MCF 10A (cell line): ENCODE measurements at regions not wholly inside any gene's neighbourhood (a gene's known extent, or its start where the extent isn't known, plus 50 kb on each side); places are given as distances from the start of the nearest gene placed in this dataset.

Experiments used
- BruUV-seq: library from RNA; stranded (reverse); fragments of 400-500 nt; replicated peaks from 2 replicates; lab custom pipeline; 2021; lab: Mats Ljungman, UMichigan
- CTCF ChIA-PET: fragments of 300-600 bp; sonication (Branson Sonifier 250); formaldehyde crosslinking; extraction: SDS; loops from one replicate; lab custom pipeline; 2021; ENCODE audit warnings: antibody characterized with exemption, inconsistent platforms; lab: Yijun Ruan, JAX
- POLR2A ChIA-PET: fragments of 300-600, 350-650 bp; sonication (Branson Sonifier 250); formaldehyde crosslinking; extraction: SDS; loops from one replicate; lab custom pipeline; 2020; ENCODE audit warnings: antibody characterized with exemption, inconsistent platforms; lab: Yijun Ruan, JAX
- DNase-seq: peaks from one replicate; pipeline ENCODE4 v3.0.0-alpha.2; 2018; ENCODE audit not compliant: unreplicated experiment
- H3K27ac Mint-ChIP-seq: one replicate; pipeline ENCODE4 v1.8.0; 2022; ENCODE audit warnings: mild to moderate bottlenecking, low read depth, mixed read lengths; ENCODE audit not compliant: unreplicated experiment
- H3K27me3 Mint-ChIP-seq: one replicate; pipeline ENCODE4 v1.8.0; 2022; ENCODE audit warnings: mixed read lengths; ENCODE audit not compliant: insufficient read depth, unreplicated experiment
- H3K36me3 Mint-ChIP-seq: one replicate; pipeline ENCODE4 v1.8.0; 2022; ENCODE audit warnings: mild to moderate bottlenecking, moderate library complexity, mixed read lengths; ENCODE audit not compliant: insufficient read depth, unreplicated experiment
- H3K4me1 Mint-ChIP-seq: one replicate; pipeline ENCODE4 v1.8.0; 2022; ENCODE audit warnings: mixed read lengths; ENCODE audit not compliant: insufficient read depth, unreplicated experiment
- H3K4me3 Mint-ChIP-seq: one replicate; pipeline ENCODE4 v1.8.0; 2022; ENCODE audit warnings: mild to moderate bottlenecking, moderate library complexity, mixed read lengths; ENCODE audit not compliant: unreplicated experiment
- H3K9me3 Mint-ChIP-seq: one replicate; pipeline ENCODE4 v1.8.0; 2022; ENCODE audit warnings: mixed read lengths; ENCODE audit not compliant: unreplicated experiment
- intact Hi-C: fragments of 100-400 bp; cut with micrococcal nuclease; formaldehyde crosslinking; loops from 2 replicates; pipeline ENCODE4 v1.14.1; 2022
- TF ChIP-seq, protein P1 (sequence below): fragments of 200-600 bp; IDR thresholded peaks from one replicate; pipeline ENCODE4 v1.8.0; 2022; ENCODE audit warnings: antibody characterized with exemption, mild to moderate bottlenecking; ENCODE audit not compliant: unreplicated experiment

- no TSS peak for BruUV-seq
- intact Hi-C loops, result no loop called here
Observed at GRCh38 chr15:45743426-45744235, 108.8 kb downstream of the SQOR start.

GRCh38 chr15:45744236-45744589 lies 109.4 kb downstream of the SQOR start:
- ChIA-PET CTCF (interaction anchor here (1.0 kb wide), 1 partner anchor 278 kb away, joined by 4 read pairs; no protein-coding TSS in a partner anchor), POLR2A (no interaction called here)
- no TSS peak for BruUV-seq

More at GRCh38 chr15:45743426-45744235, 108.8 kb downstream of the SQOR start:
- TF ChIP-seq, protein P1, sequence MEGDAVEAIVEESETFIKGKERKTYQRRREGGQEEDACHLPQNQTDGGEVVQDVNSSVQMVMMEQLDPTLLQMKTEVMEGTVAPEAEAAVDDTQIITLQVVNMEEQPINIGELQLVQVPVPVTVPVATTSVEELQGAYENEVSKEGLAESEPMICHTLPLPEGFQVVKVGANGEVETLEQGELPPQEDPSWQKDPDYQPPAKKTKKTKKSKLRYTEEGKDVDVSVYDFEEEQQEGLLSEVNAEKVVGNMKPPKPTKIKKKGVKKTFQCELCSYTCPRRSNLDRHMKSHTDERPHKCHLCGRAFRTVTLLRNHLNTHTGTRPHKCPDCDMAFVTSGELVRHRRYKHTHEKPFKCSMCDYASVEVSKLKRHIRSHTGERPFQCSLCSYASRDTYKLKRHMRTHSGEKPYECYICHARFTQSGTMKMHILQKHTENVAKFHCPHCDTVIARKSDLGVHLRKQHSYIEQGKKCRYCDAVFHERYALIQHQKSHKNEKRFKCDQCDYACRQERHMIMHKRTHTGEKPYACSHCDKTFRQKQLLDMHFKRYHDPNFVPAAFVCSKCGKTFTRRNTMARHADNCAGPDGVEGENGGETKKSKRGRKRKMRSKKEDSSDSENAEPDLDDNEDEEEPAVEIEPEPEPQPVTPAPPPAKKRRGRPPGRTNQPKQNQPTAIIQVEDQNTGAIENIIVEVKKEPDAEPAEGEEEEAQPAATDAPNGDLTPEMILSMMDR, result no peak
- POLR2A ChIA-PET, result no interaction called here
- Mint-ChIP-seq H3K9me3 (no peaks in the 10 kb centered on the region), H3K36me3 (no peaks in the 10 kb centered on the region), H3K27ac (no peak overlapping the region), H3K27me3 (peaks cover 9% of the 10 kb centered on the region), H3K4me1 (no peaks in the 10 kb centered on the region), H3K4me3 (no peak overlapping the region)
- DNase-seq, result no peak
- CTCF ChIA-PET, result interaction anchor here (1.0 to 1.8 kb wide), 2 partner anchors 29 to 279 kb away, joined by 4 read pairs; no protein-coding TSS in a partner anchor

GRCh38 chr15:45747426-45747825 lies 112.6 kb downstream of the SQOR start:
- CTCF ChIA-PET, result interaction anchor here (0.6 to 1.5 kb wide), 2 partner anchors 11 to 277 kb away, joined by 3 to 6 read pairs; no protein-coding TSS in a partner anchor
- intact Hi-C loops, result no loop called here

More at GRCh38 chr15:45744236-45744589, 109.4 kb downstream of the SQOR start:
- no peaks in the 10 kb centered on the region for H3K9me3 Mint-ChIP-seq
- H3K27ac Mint-ChIP-seq, result no peak overlapping the region
- H3K36me3 Mint-ChIP-seq, result no peaks in the 10 kb centered on the region
- no peaks in the 10 kb centered on the region for H3K4me1 Mint-ChIP-seq
- TF ChIP-seq, protein P1, result no peak
- H3K27me3 Mint-ChIP-seq, result peaks cover 3% of the 10 kb centered on the region
- DNase-seq, result no peak
- intact Hi-C loops, result no loop called here
- no peak overlapping the region for H3K4me3 Mint-ChIP-seq

GRCh38 chr15:45751629-45752028 lies 116.8 kb downstream of the SQOR start:
- Mint-ChIP-seq H3K4me3 (no peak overlapping the region), H3K27me3 (no peaks in the 10 kb centered on the region), H3K27ac (no peak overlapping the region), H3K36me3 (no peaks in the 10 kb centered on the region), H3K9me3 (no peaks in the 10 kb centered on the region), H3K4me1 (no peaks in the 10 kb centered on the region)
- TF ChIP-seq, protein P1, result no peak
- intact Hi-C loops, result no loop called here
- ChIA-PET CTCF (no interaction called here), POLR2A (no interaction called here)
- BruUV-seq, result no TSS peak
- no peak for DNase-seq

More at GRCh38 chr15:45747426-45747825, 112.6 kb downstream of the SQOR start:
- no peak overlapping the region for H3K4me3 Mint-ChIP-seq
- TF ChIP-seq, protein P1, result no peak
- H3K9me3 Mint-ChIP-seq, result no peaks in the 10 kb centered on the region
- H3K27ac Mint-ChIP-seq, result no peak overlapping the region
- BruUV-seq, result no TSS peak
- H3K4me1 Mint-ChIP-seq, result no peaks in the 10 kb centered on the region
- no peaks in the 10 kb centered on the region for H3K36me3 Mint-ChIP-seq
- no peaks in the 10 kb centered on the region for H3K27me3 Mint-ChIP-seq
- POLR2A ChIA-PET, result no interaction called here
- DNase-seq, result peak; percentile 2
